Tibial nerve (tissue), 4 donors: ENCODE measurements at regions not wholly inside any gene's neighbourhood (a gene's known extent, or its start where the extent isn't known, plus 50 kb on each side); places are given as distances from the start of the nearest gene placed in this dataset.

Source experiments
- DNase-seq, 2 donors: peaks; one replicate each; pipeline ENCODE4 v3.0.0-alpha.2; 2019; ENCODE audit warnings: low spot score in 2 of 2
- H3K27ac ChIP-seq, 4 donors: fragments of 200-600 bp; sonication (generic) in 3 of 4; one replicate each; pipeline ENCODE4 v1.5.1; 2017 to 2019; ENCODE audit warnings: mild to moderate bottlenecking in 1 of 4
- H3K27me3 ChIP-seq, 2 donors: fragments of 200-600 bp; sonication (generic) in 1 of 2; one replicate each; pipeline versions ENCODE4 v1.5.1 to v1.6.0; 2017 to 2019
- H3K36me3 ChIP-seq, 3 donors: fragments of 200-600 bp; sonication (generic); one replicate each; pipeline ENCODE4 v1.5.1; 2018 to 2019
- H3K4me1 ChIP-seq, 4 donors: fragments of 200-600 bp; sonication (generic) in 3 of 4; one replicate each; pipeline ENCODE4 v1.5.1; 2017 to 2019
- H3K4me3 ChIP-seq, 4 donors: fragments of 200-600 bp; sonication (generic) in 3 of 4; one replicate each; pipeline ENCODE4 v1.5.1; 2017 to 2019; ENCODE audit warnings: mild to moderate bottlenecking in 1 of 4, moderate library complexity in 1 of 4
- H3K9me3 ChIP-seq, 4 donors: fragments of 200-600 bp; sonication (generic) in 3 of 4; one replicate each; pipeline ENCODE4 v1.5.1; 2017 to 2019
- CTCF ChIP-seq, 5 experiments: fragments of 200-600 bp in 3 of 5; fragments of 450-650 bp in 2 of 5; sonication (generic) in 3 of 5; IDR thresholded peaks; one replicate each; pipeline ENCODE4 v1.5.1; 2016 to 2019; ENCODE audit warnings: antibody characterized with exemption in 5 of 5, mild to moderate bottlenecking in 3 of 5, moderate library complexity in 2 of 5
- EP300 ChIP-seq, 2 donors: sonication (generic); formaldehyde crosslinking; IDR thresholded peaks; one replicate each; pipeline ENCODE4 v1.6.1; 2017; ENCODE audit warnings: antibody characterized with exemption in 2 of 2, mild to moderate bottlenecking in 1 of 2
- POLR2A ChIP-seq, 2 donors: fragments of 450-650 bp; IDR thresholded peaks; one replicate each; pipeline ENCODE4 v1.6.1; 2017; ENCODE audit warnings: antibody characterized with exemption in 2 of 2, mild to moderate bottlenecking in 2 of 2, moderate library complexity in 2 of 2
- WGBS, 2 donors: methylation state at CpG; one replicate each; pipeline ENCODE4 v1.1.5; 2018; 5-methylcytosine and 5-hydroxymethylcytosine counted together

DNA sequence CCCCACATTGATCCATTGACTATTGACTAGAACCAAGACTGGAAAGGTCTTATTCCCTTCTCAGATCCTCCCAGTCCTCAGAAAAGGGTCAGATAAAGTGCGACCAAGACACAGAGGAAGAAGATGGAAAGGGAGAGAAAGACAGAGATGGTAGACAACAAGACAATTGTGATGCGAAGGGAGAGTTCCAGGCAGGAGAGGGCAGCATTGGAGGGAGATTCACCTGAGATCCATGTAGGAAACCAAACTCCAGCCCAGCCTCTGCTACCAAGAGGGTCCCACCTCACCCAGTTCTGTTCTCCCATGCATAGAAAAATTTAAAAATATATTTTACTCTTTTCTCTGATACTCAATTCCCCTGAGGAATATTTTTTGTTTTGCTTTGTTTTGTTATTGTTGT is 67.3 kb upstream of the TSHZ3 start:
- TF ChIP-seq POLR2A (IDR thresholded peaks at IDR 0.05) (no peak), EP300 (IDR thresholded peaks at IDR 0.05) (no peak), CTCF (IDR thresholded peaks at IDR 0.05) (no peak)
- DNase-seq: no peak
- Histone ChIP-seq H3K4me1 (no peaks in the 10 kb centered on the region), H3K36me3 (no peaks in the 10 kb centered on the region), H3K4me3 (no peak overlapping the region), H3K9me3 (no peaks in the 10 kb centered on the region), H3K27me3 (peaks cover 0 to 3% of the 10 kb centered on the region in 2 donors), H3K27ac (no peak overlapping the region)
- WGBS, 2 donors: 81 to 88% methylated on average over 2 of the region's 2 CpGs

- no peak overlapping the region for H3K27ac ChIP-seq
- TF ChIP-seq CTCF (IDR thresholded peaks at IDR 0.05): no peak
- no peak for TF ChIP-seq POLR2A (IDR thresholded peaks at IDR 0.05)
- H3K9me3 ChIP-seq: no peaks in the 10 kb centered on the region
- H3K36me3 ChIP-seq: no peaks in the 10 kb centered on the region
- WGBS, 2 donors: 61 to 71% methylated on average over 6 of the region's 6 CpGs
- H3K4me1 ChIP-seq: no peaks in the 10 kb centered on the region
- peaks cover 0 to 6% of the 10 kb centered on the region in 2 donors for H3K27me3 ChIP-seq
- H3K4me3 ChIP-seq: no peak overlapping the region
- no peak for DNase-seq
Observed at GRCh38 chr19:31418055-31418454, 68.8 kb upstream of the TSHZ3 start.

GRCh38 chr19:31418692-31419430 is 69.6 kb upstream of the TSHZ3 start:
- TF ChIP-seq EP300 (IDR thresholded peaks at IDR 0.05) (no peak), POLR2A (IDR thresholded peaks at IDR 0.05) (no peak), CTCF (IDR thresholded peaks at IDR 0.05) (no peak)
- DNase-seq: no peak
- H3K27me3 ChIP-seq: peaks cover 0 to 6% of the 10 kb centered on the region in 2 donors
- H3K4me1 ChIP-seq: no peaks in the 10 kb centered on the region
- 56% methylated on average over 8 of the region's 8 CpGs for WGBS, 2 donors
- no peaks in the 10 kb centered on the region for H3K36me3 ChIP-seq
- no peak overlapping the region for H3K27ac ChIP-seq
- H3K9me3 ChIP-seq: no peaks in the 10 kb centered on the region
- H3K4me3 ChIP-seq: no peak overlapping the region

- TF ChIP-seq CTCF (IDR thresholded peaks at IDR 0.05) (no peak), POLR2A (IDR thresholded peaks at IDR 0.05) (no peak), EP300 (IDR thresholded peaks at IDR 0.05) (no peak)
- WGBS, 2 donors: 76 to 78% methylated on average over 11 of the region's 11 CpGs
- DNase-seq: no peak
Observed at GRCh38 chr19:31419871-31420445, 70.7 kb upstream of the TSHZ3 start.

GRCh38 chr19:31421082-31421481 is 71.8 kb upstream of the TSHZ3 start:
- Histone ChIP-seq H3K36me3 (no peaks in the 10 kb centered on the region), H3K4me3 (no peak overlapping the region), H3K27ac (no peak overlapping the region), H3K9me3 (no peaks in the 10 kb centered on the region), H3K27me3 (peaks cover 0 to 6% of the 10 kb centered on the region in 2 donors), H3K4me1 (no peaks in the 10 kb centered on the region)
- no peak for DNase-seq
- TF ChIP-seq CTCF (IDR thresholded peaks at IDR 0.05) (no peak), EP300 (IDR thresholded peaks at IDR 0.05) (no peak), POLR2A (IDR thresholded peaks at IDR 0.05) (no peak)
- 24 to 26% methylated on average over 6 of the region's 6 CpGs for WGBS, 2 donors

More at GRCh38 chr19:31419871-31420445, 70.7 kb upstream of the TSHZ3 start:
- Histone ChIP-seq H3K27ac (no peak overlapping the region), H3K4me3 (no peak overlapping the region), H3K4me1 (no peaks in the 10 kb centered on the region), H3K9me3 (no peaks in the 10 kb centered on the region), H3K27me3 (peaks cover 0 to 6% of the 10 kb centered on the region in 2 donors), H3K36me3 (no peaks in the 10 kb centered on the region)
